HepG2 (cell line): ENCODE measurements at regions not wholly inside any gene's neighbourhood (a gene's known extent, or its start where the extent isn't known, plus 50 kb on each side); places are given as distances from the start of the nearest gene placed in this dataset.

Experiments used
- ATAC-seq: fragments of 200-7000 bp; cut with Tn5 transposase; 3 replicates; pipeline ENCODE4 v1.9.1; 2020; ENCODE audit warnings: mild to moderate bottlenecking, moderate library complexity
- BruUV-seq: library from RNA; stranded (reverse); fragments of 400-500 nt; replicated peaks from 2 replicates; lab custom pipeline; 2021; lab: Mats Ljungman, UMichigan
- CTCF ChIA-PET: fragments of 300-600 bp; formaldehyde crosslinking; extraction: SDS; loops from one replicate; lab custom pipeline; 2021; ENCODE audit warnings: low total read pairs, inconsistent platforms, low intra/inter-chr PET ratio; lab: Yijun Ruan, JAX
- POLR2A ChIA-PET: fragments of 350-600 bp; sonication (Branson Sonifier 250); formaldehyde crosslinking; loops from one replicate; lab custom pipeline; 2020; ENCODE audit warnings: antibody characterized with exemption, inconsistent platforms; lab: Yijun Ruan, JAX
- DNase-seq: peaks from one replicate; pipeline ENCODE4 v3.0.0-alpha.2; 2015; ENCODE audit warnings: low spot score
- FAIRE-seq: peaks from 3 replicates; lab custom pipeline; 2011; peaks lifted over from hg19 to GRCh38; lab: Jason Lieb, UNC
- H2AFZ ChIP-seq: one replicate; pipeline ENCODE4 v1.6.1; 2011; ENCODE audit warnings: low read length, inconsistent platforms
- H3K27ac ChIP-seq: fragments of 300-600 bp; 3 replicates; pipeline ENCODE4 v1.8.0; 2011; ENCODE audit warnings: mixed run types, mild to moderate bottlenecking, mixed read lengths, low read length, inconsistent platforms; ENCODE audit not compliant: insufficient read depth; ENCODE audit errors: extremely low read length
- H3K27me3 ChIP-seq, 2 experiments: fragments of 200-600 bp in 1 of 2; 2 replicates in 1 of 2; 3 replicates in 1 of 2; pipeline versions ENCODE4 v1.6.0 to v1.8.0; 2011; ENCODE audit warnings: low read length in 2 of 2, mild to moderate bottlenecking in 2 of 2, moderate library complexity in 2 of 2, inconsistent platforms in 1 of 2; ENCODE audit not compliant: insufficient read depth in 2 of 2, control insufficient read depth in 1 of 2
- H3K36me3 ChIP-seq, 2 experiments: fragments of 200-600 bp in 1 of 2; replicated peaks in 1 of 2; 2 replicates in 1 of 2; 3 replicates in 1 of 2; pipeline versions ENCODE4 v1.5.1 to v1.8.0; 2011; ENCODE audit warnings: low read length in 2 of 2, inconsistent platforms in 1 of 2; ENCODE audit not compliant: insufficient read depth in 2 of 2, control insufficient read depth in 1 of 2
- H3K4me1 ChIP-seq: 2 replicates; pipeline ENCODE4 v1.5.1; 2012; ENCODE audit warnings: low read length, inconsistent platforms; ENCODE audit not compliant: insufficient read depth
- H3K4me2 ChIP-seq: 2 replicates; pipeline ENCODE4 v1.6.0; 2011; ENCODE audit warnings: low read depth, low read length, inconsistent platforms
- H3K4me3 ChIP-seq, 3 experiments: fragments of 200-600 bp in 1 of 3; sonication (generic), shearing (Covaris generic) in 1 of 3; replicated peaks in 1 of 3; 2 replicates each; pipeline ENCODE4 v1.5.1; 2011 to 2016; ENCODE audit warnings: low read length in 3 of 3, inconsistent platforms in 2 of 3, low read depth in 2 of 3, mild to moderate bottlenecking in 2 of 3, control low read depth in 1 of 3, mixed read lengths in 1 of 3; ENCODE audit not compliant: insufficient read depth in 1 of 3
- H3K79me2 ChIP-seq: one replicate; pipeline ENCODE4 v1.6.1; 2011; ENCODE audit warnings: low read length, inconsistent platforms; ENCODE audit not compliant: insufficient read depth
- H3K9ac ChIP-seq: 2 replicates; pipeline ENCODE4 v1.6.0; 2011; ENCODE audit warnings: mild to moderate bottlenecking, low read depth, low read length, inconsistent platforms; ENCODE audit not compliant: insufficient read depth
- H3K9me3 ChIP-seq: 2 replicates; pipeline ENCODE4 v1.5.1; 2012; ENCODE audit warnings: mild to moderate bottlenecking, low read length
- H4K20me1 ChIP-seq: 2 replicates; pipeline ENCODE4 v1.6.0; 2011; ENCODE audit warnings: inconsistent platforms, mild to moderate bottlenecking, low read length, moderate library complexity; ENCODE audit not compliant: insufficient read depth
- AHR ChIP-seq: IDR thresholded peaks from 2 replicates; pipeline ENCODE4 v1.6.1; 2018; ENCODE audit warnings: missing genetic modification reagents, missing compliant biosample characterization
- ARID2 ChIP-seq: sonication (generic); formaldehyde crosslinking; IDR thresholded peaks from 2 replicates; pipeline ENCODE4 v1.8.1; 2022; ENCODE audit warnings: mild to moderate bottlenecking, missing genetic modification reagents, borderline replicate concordance
- CBFB ChIP-seq: sonication (generic); formaldehyde crosslinking; IDR thresholded peaks from 2 replicates; pipeline ENCODE4 v1.4.0; 2020; ENCODE audit warnings: missing genetic modification reagents
- HDAC6 ChIP-seq: fragments of 200-600 bp; sonication (generic); IDR thresholded peaks from 2 replicates; pipeline ENCODE4 v1.7.0; 2017; ENCODE audit warnings: mild to moderate bottlenecking, antibody characterized with exemption, low read length, low read depth
- JUN ChIP-seq: sonication (generic); formaldehyde crosslinking; IDR thresholded peaks from 2 replicates; pipeline ENCODE4 v1.4.0; 2020; ENCODE audit warnings: mild to moderate bottlenecking, missing genetic modification reagents
- KDM5A ChIP-seq: fragments of 200-600 bp; sonication (generic); IDR thresholded peaks from 2 replicates; pipeline ENCODE4 v1.7.0; 2018; ENCODE audit warnings: antibody characterized with exemption, mild to moderate bottlenecking, low read length, borderline replicate concordance
- YEATS4 ChIP-seq: sonication (generic); formaldehyde crosslinking; IDR thresholded peaks from 2 replicates; pipeline ENCODE4 v1.4.0; 2020; ENCODE audit warnings: missing genetic modification reagents, borderline replicate concordance
- ZBED4 ChIP-seq: sonication (generic); formaldehyde crosslinking; IDR thresholded peaks from 2 replicates; pipeline ENCODE4 v1.4.0; 2020; ENCODE audit warnings: missing genetic modification reagents, borderline replicate concordance
- ZMYM2 ChIP-seq: sonication (generic); formaldehyde crosslinking; IDR thresholded peaks from 2 replicates; pipeline ENCODE4 v1.8.0; 2022; ENCODE audit warnings: mild to moderate bottlenecking, missing genetic modification reagents
- ZNF740 ChIP-seq: sonication (generic); formaldehyde crosslinking; IDR thresholded peaks from 2 replicates; pipeline ENCODE4 v1.4.0; 2020; ENCODE audit warnings: missing genetic modification reagents
- ZNF780A ChIP-seq: sonication (generic); formaldehyde crosslinking; IDR thresholded peaks from 2 replicates; pipeline ENCODE4 v1.8.0; 2022; ENCODE audit warnings: mild to moderate bottlenecking, missing genetic modification reagents, moderate library complexity
- WGBS: methylation state at CpG from one replicate; pipeline ENCODE4 v1.1.6; 2017; ENCODE audit warnings: low lambda C conversion rate; 5-methylcytosine and 5-hydroxymethylcytosine counted together
- in situ Hi-C: cut with HindIII; loops from 2 replicates; pipeline ENCODE4 v1.10.0; 2017; ENCODE audit warnings: low pct_unique_long_range_greater_than_20kb; ENCODE audit not compliant: extremely low pct_ligation_motif_present
- intact Hi-C: fragments of 100-400 bp; cut with micrococcal nuclease; formaldehyde crosslinking; loops from one replicate; pipeline ENCODE4 v1.10.0; 2022; ENCODE audit not compliant: unreplicated experiment
- TF ChIP-seq, protein P1 (sequence below): sonication (generic); formaldehyde crosslinking; IDR thresholded peaks from 2 replicates; pipeline ENCODE4 v1.4.0; 2020; ENCODE audit warnings: missing genetic modification reagents; ENCODE audit errors: not compliant biosample characterization
- TF ChIP-seq, protein P2 (sequence below): sonication (generic); formaldehyde crosslinking; IDR thresholded peaks from 2 replicates; pipeline ENCODE4 v1.5.1; 2020; ENCODE audit warnings: mild to moderate bottlenecking, moderate library complexity, missing genetic modification reagents
- TF ChIP-seq, protein P3 (sequence below), 2 experiments: sonication (generic) in 1 of 2; formaldehyde crosslinking in 1 of 2; IDR thresholded peaks; 2 replicates each; pipeline versions ENCODE4 v1.5.1 to v1.6.1; 2011 to 2020; ENCODE audit warnings: borderline replicate concordance in 1 of 2, low read depth in 1 of 2, low read length in 1 of 2, mild to moderate bottlenecking in 1 of 2, missing genetic modification reagents in 1 of 2, moderate library complexity in 1 of 2

DNA sequence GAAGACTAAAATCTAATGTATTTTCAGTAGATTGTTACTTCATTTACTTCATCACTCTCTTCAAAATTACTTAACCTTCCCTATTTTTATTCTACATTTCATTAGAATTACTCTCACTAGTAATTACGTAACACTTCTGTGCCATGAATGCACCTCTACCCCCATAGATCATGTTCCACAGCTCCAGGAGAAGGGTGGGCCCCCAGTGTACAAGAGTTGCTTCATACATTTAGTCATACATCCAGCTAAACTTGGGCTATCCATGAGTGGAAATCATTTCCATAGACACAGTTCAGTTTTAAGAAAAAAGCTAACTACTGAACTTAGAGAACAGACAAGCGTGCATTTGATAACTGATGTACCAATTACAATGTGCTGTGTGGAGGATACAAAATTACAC, 104.2 kb downstream of the HSFY1 start:
- H3K9ac ChIP-seq: no peak overlapping the region
- no peaks in the 10 kb centered on the region for H3K36me3 ChIP-seq
- no TSS peak for BruUV-seq
- no peak overlapping the region for H3K27ac ChIP-seq
- ChIA-PET POLR2A (no interaction called here), CTCF (no interaction called here)
- no peak for FAIRE-seq
- 51% methylated on average over 2 of the region's 2 CpGs for WGBS
- no peak overlapping the region for H3K4me2 ChIP-seq
- no peaks in the 10 kb centered on the region for H3K4me1 ChIP-seq
- H3K79me2 ChIP-seq: no peaks in the 10 kb centered on the region
- ATAC-seq: no peak
- H3K27me3 ChIP-seq: no peaks in the 10 kb centered on the region
- in situ Hi-C loops (no loop called here), intact Hi-C loops (no loop called here)
- H2AFZ ChIP-seq: no peak overlapping the region
- H3K4me3 ChIP-seq: no peak overlapping the region
- H3K9me3 ChIP-seq: no peaks in the 10 kb centered on the region
- H4K20me1 ChIP-seq: no peaks in the 10 kb centered on the region
- DNase-seq: no peak
- TF ChIP-seq, protein P1, sequence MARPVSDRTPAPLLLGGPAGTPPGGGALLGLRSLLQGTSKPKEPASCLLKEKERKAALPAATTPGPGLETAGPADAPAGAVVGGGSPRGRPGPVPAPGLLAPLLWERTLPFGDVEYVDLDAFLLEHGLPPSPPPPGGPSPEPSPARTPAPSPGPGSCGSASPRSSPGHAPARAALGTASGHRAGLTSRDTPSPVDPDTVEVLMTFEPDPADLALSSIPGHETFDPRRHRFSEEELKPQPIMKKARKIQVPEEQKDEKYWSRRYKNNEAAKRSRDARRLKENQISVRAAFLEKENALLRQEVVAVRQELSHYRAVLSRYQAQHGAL (CRISPR knock-in tag): no peak
- no peak for TF ChIP-seq ZNF740
- TF ChIP-seq ARID2 (CRISPR knock-in tag): no peak
- TF ChIP-seq ZMYM2 (CRISPR knock-in tag): no peak
- TF ChIP-seq AHR (CRISPR knock-in tag): no peak
- TF ChIP-seq, protein P2, sequence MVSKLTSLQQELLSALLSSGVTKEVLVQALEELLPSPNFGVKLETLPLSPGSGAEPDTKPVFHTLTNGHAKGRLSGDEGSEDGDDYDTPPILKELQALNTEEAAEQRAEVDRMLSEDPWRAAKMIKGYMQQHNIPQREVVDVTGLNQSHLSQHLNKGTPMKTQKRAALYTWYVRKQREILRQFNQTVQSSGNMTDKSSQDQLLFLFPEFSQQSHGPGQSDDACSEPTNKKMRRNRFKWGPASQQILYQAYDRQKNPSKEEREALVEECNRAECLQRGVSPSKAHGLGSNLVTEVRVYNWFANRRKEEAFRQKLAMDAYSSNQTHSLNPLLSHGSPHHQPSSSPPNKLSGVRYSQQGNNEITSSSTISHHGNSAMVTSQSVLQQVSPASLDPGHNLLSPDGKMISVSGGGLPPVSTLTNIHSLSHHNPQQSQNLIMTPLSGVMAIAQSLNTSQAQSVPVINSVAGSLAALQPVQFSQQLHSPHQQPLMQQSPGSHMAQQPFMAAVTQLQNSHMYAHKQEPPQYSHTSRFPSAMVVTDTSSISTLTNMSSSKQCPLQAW: no peak
- TF ChIP-seq, protein P3, sequence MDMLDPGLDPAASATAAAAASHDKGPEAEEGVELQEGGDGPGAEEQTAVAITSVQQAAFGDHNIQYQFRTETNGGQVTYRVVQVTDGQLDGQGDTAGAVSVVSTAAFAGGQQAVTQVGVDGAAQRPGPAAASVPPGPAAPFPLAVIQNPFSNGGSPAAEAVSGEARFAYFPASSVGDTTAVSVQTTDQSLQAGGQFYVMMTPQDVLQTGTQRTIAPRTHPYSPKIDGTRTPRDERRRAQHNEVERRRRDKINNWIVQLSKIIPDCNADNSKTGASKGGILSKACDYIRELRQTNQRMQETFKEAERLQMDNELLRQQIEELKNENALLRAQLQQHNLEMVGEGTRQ (IDR thresholded peaks at IDR 0.05; ENCODE audit: low read depth, low read length): no peak
- TF ChIP-seq, protein P3 (CRISPR knock-in tag; IDR thresholded peaks at IDR 0.05; ENCODE audit: borderline replicate concordance): no peak
- no peak for TF ChIP-seq JUN (CRISPR knock-in tag)
- no peak for TF ChIP-seq HDAC6
- no peak for TF ChIP-seq KDM5A
- TF ChIP-seq CBFB (CRISPR knock-in tag): no peak
- no peak for TF ChIP-seq ZNF780A (CRISPR knock-in tag)
- no peak for TF ChIP-seq YEATS4 (CRISPR knock-in tag)
- no peak for TF ChIP-seq ZBED4 (CRISPR knock-in tag)
